ENCODE measurements at regions not wholly inside any gene's neighbourhood (a gene's known extent, or its start where the extent isn't known, plus 50 kb on each side); places are given as distances from the start of the nearest gene placed in this dataset.
"Not testable (repeated sequence)": the region's sequence is repeated elsewhere in the genome, so short reads cannot be mapped to it uniquely, and the experiment has no call there.

- DNase-seq (ENCODE audit: low read depth), result no peak
Measured at GRCh38 chrX:63285375-63285774, 65.8 kb downstream of the SPIN4 start.

- no peak for DNase-seq (ENCODE audit: low read depth)
Measured at GRCh38 chrX:63284659-63285058, 66.5 kb downstream of the SPIN4 start.

- no peak for DNase-seq (ENCODE audit: low read depth)
Measured at GRCh38 chrX:63283348-63283747, 67.8 kb downstream of the SPIN4 start.

GRCh38 chrX:63282828-63283227, 68.3 kb downstream of the SPIN4 start:
- no peak for DNase-seq (ENCODE audit: low read depth)

- DNase-seq (ENCODE audit: low read depth), result no peak
Measured at GRCh38 chrX:63282077-63282476, 69.1 kb downstream of the SPIN4 start.

- DNase-seq (ENCODE audit: low read depth), result no peak
Measured at GRCh38 chrX:63281465-63281864, 69.7 kb downstream of the SPIN4 start.

- not testable (repeated sequence) for DNase-seq (ENCODE audit: low read depth)
Measured at GRCh38 chrX:63277394-63277793, 73.7 kb downstream of the SPIN4 start.

- DNase-seq (ENCODE audit: low read depth), result peak; percentile 40
Measured at GRCh38 chrX:63275127-63275526, 76.0 kb downstream of the SPIN4 start.

- no peak for DNase-seq (ENCODE audit: low read depth)
Measured at GRCh38 chrX:63270873-63271272, 80.3 kb downstream of the SPIN4 start.

GRCh38 chrX:63258144-63258543, 93.0 kb downstream of the SPIN4 start:
- DNase-seq (ENCODE audit: low read depth), result no peak

GRCh38 chrX:63250253-63250868, 100.8 kb downstream of the SPIN4 start:
- peak; percentile 79 for DNase-seq (ENCODE audit: low read depth)

- not testable (repeated sequence) for DNase-seq (ENCODE audit: low read depth)
Measured at GRCh38 chrX:63242689-63243088, 108.4 kb downstream of the SPIN4 start.

- DNase-seq (ENCODE audit: low read depth), result not testable (repeated sequence)
Measured at GRCh38 chrX:63235963-63236362, 115.2 kb downstream of the SPIN4 start.

GRCh38 chrX:63233013-63233412, 118.1 kb downstream of the SPIN4 start:
- not testable (repeated sequence) for DNase-seq (ENCODE audit: low read depth)

- not testable (repeated sequence) for DNase-seq (ENCODE audit: low read depth)
Measured at GRCh38 chrX:63218202-63218601, 132.9 kb downstream of the SPIN4 start.

GRCh38 chrX:63217549-63217948, 133.6 kb downstream of the SPIN4 start:
- DNase-seq (ENCODE audit: low read depth), result not testable (repeated sequence)

GRCh38 chrX:63209645-63210044, 141.5 kb downstream of the SPIN4 start:
- DNase-seq (ENCODE audit: low read depth), result not testable (repeated sequence)

- DNase-seq (ENCODE audit: low read depth), result not testable (repeated sequence)
Measured at GRCh38 chrX:63209128-63209527, 142.0 kb downstream of the SPIN4 start.

GRCh38 chrX:63204266-63205074, 146.7 kb downstream of the SPIN4 start:
- DNase-seq (ENCODE audit: low read depth), result not testable (repeated sequence)

- not testable (repeated sequence) for DNase-seq (ENCODE audit: low read depth)
Measured at GRCh38 chrX:63201987-63202386, 149.1 kb downstream of the SPIN4 start.

- DNase-seq (ENCODE audit: low read depth), result not testable (repeated sequence)
Measured at GRCh38 chrX:63198693-63199092, 152.4 kb downstream of the SPIN4 start.

GRCh38 chrX:63192366-63193041, 158.6 kb downstream of the SPIN4 start:
- DNase-seq (ENCODE audit: low read depth), result not testable (repeated sequence)
